ENCODE measurements at regions not wholly inside any gene's neighbourhood (a gene's known extent, or its start where the extent isn't known, plus 50 kb on each side); places are given as distances from the start of the nearest gene placed in this dataset.

DNA sequence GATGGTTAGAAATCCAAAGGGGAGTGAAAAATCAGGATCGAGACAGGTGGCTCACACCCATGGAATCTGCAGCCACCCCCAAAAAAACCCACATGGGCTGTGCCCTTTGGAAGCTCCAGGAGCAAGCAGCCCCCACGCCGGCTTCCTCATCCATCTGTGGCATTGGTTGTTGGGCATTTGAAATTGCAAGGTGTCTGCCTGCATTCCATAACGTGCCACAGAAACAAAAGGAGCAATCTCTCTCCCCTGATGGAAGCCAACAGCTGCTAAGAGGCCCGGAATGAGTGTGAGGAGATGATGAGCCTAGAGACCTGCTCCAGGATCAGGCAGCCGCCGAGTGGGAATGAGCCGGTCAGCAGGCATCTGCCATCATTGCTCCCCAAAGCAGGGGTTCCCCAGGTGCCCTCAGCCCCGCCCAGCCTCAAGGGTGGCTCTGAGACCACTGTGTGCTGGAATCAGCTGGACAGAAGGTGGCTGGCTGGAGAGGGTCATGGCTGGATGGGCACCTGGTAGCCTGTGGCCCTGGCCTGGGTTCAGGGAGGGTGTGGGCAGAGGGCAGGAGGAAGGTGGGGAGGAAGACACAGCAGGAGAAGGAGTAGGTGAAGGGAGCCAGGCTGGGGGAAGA lies 113.2 kb downstream of the CRLF2 start:
- no CpG with 5 or more reads among the region's 9 CpGs for WGBS, 2 donors (ENCODE audit: extremely low coverage in 2 of 2, insufficient read length in 2 of 2, insufficient replicate concordance in 1 of 2)
- H3K4me1 ChIP-seq (ENCODE audit: control insufficient read depth in 2 of 2, insufficient read depth in 1 of 2, low read depth in 1 of 2, low read length in 2 of 2): peaks cover 2 to 4% of the 10 kb centered on the region in 2 donors
- H2BK120ac ChIP-seq (ENCODE audit: low read depth, low read length): peak overlapping the region; percentile 10
- H3K23ac ChIP-seq (ENCODE audit: low read depth, low read length, poor library complexity): no peak overlapping the region
- H3K4ac ChIP-seq (ENCODE audit: low read length): no peak overlapping the region
- H3K9me3 ChIP-seq (replicated peaks in 1 of 2; ENCODE audit: control insufficient read depth in 2 of 2, insufficient read depth in 1 of 2, low read depth in 1 of 2, low read length in 2 of 2): peaks cover 5 to 7% of the 10 kb centered on the region in 2 donors
- H2AFZ ChIP-seq (ENCODE audit: low read length): no peak overlapping the region
- H3K9ac ChIP-seq (ENCODE audit: low read depth, low read length, poor library complexity): no peak overlapping the region
- no peak overlapping the region for H3K27ac ChIP-seq (replicated peaks; ENCODE audit: low read length)
- peaks cover 1% of the 10 kb centered on the region for H3K79me1 ChIP-seq (ENCODE audit: low read depth, low read length)
- H3K4me2 ChIP-seq (ENCODE audit: insufficient read depth, low read length, poor library complexity, severe bottlenecking): no peak overlapping the region
- peak overlapping the region; percentile 6 for H2BK15ac ChIP-seq (ENCODE audit: low read length)
- no peaks in the 10 kb centered on the region for H3K36me3 ChIP-seq (replicated peaks in 1 of 2; ENCODE audit: control insufficient read depth in 2 of 2, insufficient read depth in 2 of 2, low read length in 2 of 2)
- no peak overlapping the region for H4K8ac ChIP-seq (ENCODE audit: low read depth, low read length)
- peak overlapping the region; percentile 2 for H2BK5ac ChIP-seq (ENCODE audit: low read length)
- H3K18ac ChIP-seq (ENCODE audit: low read length): peak overlapping the region; percentile 23
- no peak overlapping the region for H3K4me3 ChIP-seq (ENCODE audit: low read length in 2 of 2)
- no peak overlapping the region for H3K14ac ChIP-seq (ENCODE audit: low read length)
- peak overlapping the region; percentile 18 for H2BK12ac ChIP-seq (ENCODE audit: low read length)
- no peak overlapping the region for H4K91ac ChIP-seq (ENCODE audit: low read depth, low read length, poor library complexity)
- no peak for DNase-seq (ENCODE audit: low spot score)
- H2AK5ac ChIP-seq (ENCODE audit: low read depth, low read length): peak overlapping the region; percentile 20
- no peaks in the 10 kb centered on the region for H3K27me3 ChIP-seq (ENCODE audit: control insufficient read depth in 3 of 3, insufficient read depth in 3 of 3, low read depth in 1 of 3, low read length in 3 of 3)

DNA sequence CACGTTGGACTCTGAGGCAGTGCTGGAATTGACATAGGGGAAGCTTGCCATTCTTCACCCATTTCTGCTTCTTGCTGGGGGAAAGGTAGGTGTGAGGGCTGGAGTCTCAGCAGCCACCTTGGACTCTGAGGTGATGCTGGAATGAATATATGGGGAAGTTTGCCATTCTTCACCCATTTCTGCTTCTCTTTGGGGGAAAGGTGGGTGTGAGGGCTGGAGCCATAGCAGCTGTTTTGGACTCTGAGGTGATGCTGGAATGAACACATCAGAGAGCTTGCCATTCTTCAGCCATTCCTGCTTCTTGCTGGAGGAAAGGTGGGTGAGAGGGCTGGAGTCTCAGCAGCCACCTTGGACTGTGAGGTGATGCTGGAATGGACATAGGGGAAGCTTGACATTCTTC lies 115.1 kb downstream of the CRLF2 start:
- Histone ChIP-seq H2AK5ac (ENCODE audit: low read depth, low read length) (no peak overlapping the region), H3K14ac (ENCODE audit: low read length) (no peak overlapping the region), H3K4me2 (ENCODE audit: insufficient read depth, low read length, poor library complexity, severe bottlenecking) (no peak overlapping the region), H2BK12ac (ENCODE audit: low read length) (no peak overlapping the region), H3K23ac (ENCODE audit: low read depth, low read length, poor library complexity) (no peak overlapping the region), H3K9ac (ENCODE audit: low read depth, low read length, poor library complexity) (no peak overlapping the region), H3K79me1 (ENCODE audit: low read depth, low read length) (peaks cover 1% of the 10 kb centered on the region), H3K36me3 (replicated peaks in 1 of 2; ENCODE audit: control insufficient read depth in 2 of 2, insufficient read depth in 2 of 2, low read length in 2 of 2) (no peaks in the 10 kb centered on the region), H3K18ac (ENCODE audit: low read length) (no peak overlapping the region), H2BK15ac (ENCODE audit: low read length) (no peak overlapping the region), H3K4ac (ENCODE audit: low read length) (no peak overlapping the region), H3K4me1 (ENCODE audit: control insufficient read depth in 2 of 2, insufficient read depth in 1 of 2, low read depth in 1 of 2, low read length in 2 of 2) (peaks cover 4 to 13% of the 10 kb centered on the region in 2 donors), H2BK120ac (ENCODE audit: low read depth, low read length) (no peak overlapping the region), H2AFZ (ENCODE audit: low read length) (no peak overlapping the region), H4K91ac (ENCODE audit: low read depth, low read length, poor library complexity) (no peak overlapping the region), H3K4me3 (ENCODE audit: low read length in 2 of 2) (no peak overlapping the region), H3K27me3 (ENCODE audit: control insufficient read depth in 3 of 3, insufficient read depth in 3 of 3, low read depth in 1 of 3, low read length in 3 of 3) (no peaks in the 10 kb centered on the region), H2BK5ac (ENCODE audit: low read length) (no peak overlapping the region), H3K9me3 (replicated peaks in 1 of 2; ENCODE audit: control insufficient read depth in 2 of 2, insufficient read depth in 1 of 2, low read depth in 1 of 2, low read length in 2 of 2) (peaks cover 5 to 7% of the 10 kb centered on the region in 2 donors), H3K27ac (replicated peaks; ENCODE audit: low read length) (no peak overlapping the region), H4K8ac (ENCODE audit: low read depth, low read length) (no peak overlapping the region)
- WGBS, 2 donors (ENCODE audit: extremely low coverage in 2 of 2, insufficient read length in 2 of 2, insufficient replicate concordance in 1 of 2): no CpG with 5 or more reads among the region's 1 CpG
- no peak for DNase-seq (ENCODE audit: low spot score)

DNA sequence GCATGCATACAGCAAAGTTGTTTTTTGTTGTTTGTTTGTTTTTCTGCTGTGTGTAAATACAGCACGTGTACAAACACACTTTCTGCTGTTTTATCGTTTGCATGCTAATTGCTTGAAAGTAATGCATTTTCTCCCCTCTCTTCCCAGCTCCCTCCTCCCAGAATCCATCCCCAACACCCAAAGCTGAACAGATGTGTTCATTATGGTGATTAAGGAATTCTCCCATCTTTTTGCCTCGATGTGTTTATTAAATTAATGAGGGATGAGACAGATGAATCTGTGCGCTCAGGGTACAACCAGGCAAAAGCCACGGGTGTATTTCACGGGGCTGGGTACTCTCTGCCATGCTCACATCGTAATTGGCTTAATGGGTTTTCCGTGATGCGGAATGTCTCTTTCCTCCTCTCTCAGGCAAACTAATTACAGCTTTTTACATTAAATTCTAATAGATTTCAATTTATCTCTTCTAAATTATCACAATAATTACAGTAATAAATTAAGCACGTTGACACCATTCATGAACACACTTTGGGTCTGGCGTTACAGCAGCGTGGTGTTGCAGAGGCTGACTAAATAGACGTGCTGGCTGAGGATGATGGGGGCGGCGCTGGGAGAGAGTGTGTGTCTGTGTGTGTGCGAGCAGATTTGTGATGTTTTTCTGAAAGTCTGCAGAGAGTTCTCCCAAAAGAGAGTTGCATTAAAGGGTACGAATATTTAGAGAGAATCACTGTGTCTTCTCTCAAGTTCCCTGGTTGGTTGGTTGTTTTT lies 117.7 kb downstream of the CRLF2 start:
- Histone ChIP-seq H2BK5ac (ENCODE audit: low read length) (peak overlapping the region; percentile 39), H2AFZ (ENCODE audit: low read length) (peak overlapping the region; percentile 43), H3K4me3 (ENCODE audit: low read length in 2 of 2) (no peak overlapping the region), H3K9ac (ENCODE audit: low read depth, low read length, poor library complexity) (no peak overlapping the region), H3K4me2 (ENCODE audit: insufficient read depth, low read length, poor library complexity, severe bottlenecking) (no peak overlapping the region), H3K18ac (ENCODE audit: low read length) (no peak overlapping the region), H3K27ac (replicated peaks; ENCODE audit: low read length) (no peak overlapping the region), H3K36me3 (replicated peaks in 1 of 2; ENCODE audit: control insufficient read depth in 2 of 2, insufficient read depth in 2 of 2, low read length in 2 of 2) (no peaks in the 10 kb centered on the region), H3K79me1 (ENCODE audit: low read depth, low read length) (peaks cover 1% of the 10 kb centered on the region), H3K27me3 (ENCODE audit: control insufficient read depth in 3 of 3, insufficient read depth in 3 of 3, low read depth in 1 of 3, low read length in 3 of 3) (no peaks in the 10 kb centered on the region), H3K23ac (ENCODE audit: low read depth, low read length, poor library complexity) (no peak overlapping the region), H3K4ac (ENCODE audit: low read length) (no peak overlapping the region), H4K8ac (ENCODE audit: low read depth, low read length) (no peak overlapping the region), H2BK15ac (ENCODE audit: low read length) (no peak overlapping the region), H3K4me1 (ENCODE audit: control insufficient read depth in 2 of 2, insufficient read depth in 1 of 2, low read depth in 1 of 2, low read length in 2 of 2) (peaks cover 4 to 13% of the 10 kb centered on the region in 2 donors), H4K91ac (ENCODE audit: low read depth, low read length, poor library complexity) (no peak overlapping the region), H2BK120ac (ENCODE audit: low read depth, low read length) (no peak overlapping the region), H2AK5ac (ENCODE audit: low read depth, low read length) (no peak overlapping the region), H3K14ac (ENCODE audit: low read length) (no peak overlapping the region), H2BK12ac (ENCODE audit: low read length) (no peak overlapping the region), H3K9me3 (replicated peaks in 1 of 2; ENCODE audit: control insufficient read depth in 2 of 2, insufficient read depth in 1 of 2, low read depth in 1 of 2, low read length in 2 of 2) (peaks cover 5 to 7% of the 10 kb centered on the region in 2 donors)
- DNase-seq (ENCODE audit: low spot score): no peak
- WGBS, 2 donors (ENCODE audit: extremely low coverage in 2 of 2, insufficient read length in 2 of 2, insufficient replicate concordance in 1 of 2): no CpG with 5 or more reads among the region's 17 CpGs

- no peaks in the 10 kb centered on the region for H3K36me3 ChIP-seq (replicated peaks in 1 of 2; ENCODE audit: control insufficient read depth in 2 of 2, insufficient read depth in 2 of 2, low read length in 2 of 2)
- H2AK5ac ChIP-seq (ENCODE audit: low read depth, low read length): peak overlapping the region; percentile 93
- peak overlapping the region; percentile 8 for H3K18ac ChIP-seq (ENCODE audit: low read length)
- no peak overlapping the region for H4K91ac ChIP-seq (ENCODE audit: low read depth, low read length, poor library complexity)
- H3K9me3 ChIP-seq (replicated peaks in 1 of 2; ENCODE audit: control insufficient read depth in 2 of 2, insufficient read depth in 1 of 2, low read depth in 1 of 2, low read length in 2 of 2): peaks cover 5 to 7% of the 10 kb centered on the region in 2 donors
- no peak overlapping the region for H2BK5ac ChIP-seq (ENCODE audit: low read length)
- H3K4me2 ChIP-seq (ENCODE audit: insufficient read depth, low read length, poor library complexity, severe bottlenecking): no peak overlapping the region
- H2BK120ac ChIP-seq (ENCODE audit: low read depth, low read length): no peak overlapping the region
- H3K27ac ChIP-seq (replicated peaks; ENCODE audit: low read length): no peak overlapping the region
- no peak overlapping the region for H2BK15ac ChIP-seq (ENCODE audit: low read length)
- no peaks in the 10 kb centered on the region for H3K27me3 ChIP-seq (ENCODE audit: control insufficient read depth in 3 of 3, insufficient read depth in 3 of 3, low read depth in 1 of 3, low read length in 3 of 3)
- no CpG with 5 or more reads among the region's 26 CpGs for WGBS, 2 donors (ENCODE audit: extremely low coverage in 2 of 2, insufficient read length in 2 of 2, insufficient replicate concordance in 1 of 2)
- H3K79me1 ChIP-seq (ENCODE audit: low read depth, low read length): peaks cover 1% of the 10 kb centered on the region
- H3K4me1 ChIP-seq (ENCODE audit: control insufficient read depth in 2 of 2, insufficient read depth in 1 of 2, low read depth in 1 of 2, low read length in 2 of 2): peaks cover 4 to 13% of the 10 kb centered on the region in 2 donors
- no peak overlapping the region for H2BK12ac ChIP-seq (ENCODE audit: low read length)
- H2AFZ ChIP-seq (ENCODE audit: low read length): peak overlapping the region; percentile 43
- no peak overlapping the region for H3K23ac ChIP-seq (ENCODE audit: low read depth, low read length, poor library complexity)
- H3K4ac ChIP-seq (ENCODE audit: low read length): no peak overlapping the region
- DNase-seq (ENCODE audit: low spot score): no peak
- H3K4me3 ChIP-seq (ENCODE audit: low read length in 2 of 2): no peak overlapping the region
- no peak overlapping the region for H3K14ac ChIP-seq (ENCODE audit: low read length)
- no peak overlapping the region for H3K9ac ChIP-seq (ENCODE audit: low read depth, low read length, poor library complexity)
- no peak overlapping the region for H4K8ac ChIP-seq (ENCODE audit: low read depth, low read length)
Observed at GRCh38 chrX:1093586-1094421, 118.6 kb downstream of the CRLF2 start.
